Right lobe of liver (tissue), 4 donors: ENCODE measurements at regions not wholly inside any gene's neighbourhood (a gene's known extent, or its start where the extent isn't known, plus 50 kb on each side); places are given as distances from the start of the nearest gene placed in this dataset.

Experiments used
- POLR2A ChIP-seq: fragments of 450-650 bp; IDR thresholded peaks from one replicate; pipeline ENCODE4 v1.6.1; 2017; ENCODE audit warnings: antibody characterized with exemption, mild to moderate bottlenecking
- TF ChIP-seq, protein P1 (sequence below), 4 donors: fragments of 200-600 bp in 3 of 4; fragments of 450-650 bp in 1 of 4; IDR thresholded peaks; one replicate each; pipeline versions ENCODE4 v1.5.1 to v1.8.0; 2016 to 2022; ENCODE audit warnings: antibody characterized with exemption in 4 of 4, mild to moderate bottlenecking in 2 of 4
- donor health status: DM: no; HTN: no; CAD: no.
- donor health status: DM: no; HTN: no; CAD: no.
- donor health status: DM: no; HTN: yes; CAD: no.

DNA sequence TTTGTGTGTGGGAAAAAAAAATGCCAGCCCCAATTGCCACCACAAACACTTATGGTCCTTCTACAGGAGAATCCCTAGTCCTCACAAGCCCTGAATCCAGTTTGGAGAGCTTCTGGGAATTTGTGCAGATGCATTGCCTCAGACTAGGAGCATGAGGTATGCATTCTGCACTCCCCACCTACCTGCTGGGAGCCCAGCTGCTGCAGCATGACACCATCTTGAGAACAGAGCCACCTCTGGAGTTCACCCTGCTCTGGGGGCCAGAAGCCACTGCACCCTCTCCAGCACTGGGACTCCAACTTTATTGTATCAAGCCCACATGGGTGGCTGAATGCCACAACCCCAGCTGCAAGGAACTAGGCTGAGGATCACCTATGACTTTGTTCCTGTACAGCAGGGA is 568.5 kb upstream of the ID4 start:
- TF ChIP-seq, protein P1, sequence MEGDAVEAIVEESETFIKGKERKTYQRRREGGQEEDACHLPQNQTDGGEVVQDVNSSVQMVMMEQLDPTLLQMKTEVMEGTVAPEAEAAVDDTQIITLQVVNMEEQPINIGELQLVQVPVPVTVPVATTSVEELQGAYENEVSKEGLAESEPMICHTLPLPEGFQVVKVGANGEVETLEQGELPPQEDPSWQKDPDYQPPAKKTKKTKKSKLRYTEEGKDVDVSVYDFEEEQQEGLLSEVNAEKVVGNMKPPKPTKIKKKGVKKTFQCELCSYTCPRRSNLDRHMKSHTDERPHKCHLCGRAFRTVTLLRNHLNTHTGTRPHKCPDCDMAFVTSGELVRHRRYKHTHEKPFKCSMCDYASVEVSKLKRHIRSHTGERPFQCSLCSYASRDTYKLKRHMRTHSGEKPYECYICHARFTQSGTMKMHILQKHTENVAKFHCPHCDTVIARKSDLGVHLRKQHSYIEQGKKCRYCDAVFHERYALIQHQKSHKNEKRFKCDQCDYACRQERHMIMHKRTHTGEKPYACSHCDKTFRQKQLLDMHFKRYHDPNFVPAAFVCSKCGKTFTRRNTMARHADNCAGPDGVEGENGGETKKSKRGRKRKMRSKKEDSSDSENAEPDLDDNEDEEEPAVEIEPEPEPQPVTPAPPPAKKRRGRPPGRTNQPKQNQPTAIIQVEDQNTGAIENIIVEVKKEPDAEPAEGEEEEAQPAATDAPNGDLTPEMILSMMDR (IDR thresholded peaks at IDR 0.05) = no peak
- no peak for TF ChIP-seq POLR2A
